ENCODE measurements at regions not wholly inside any gene's neighbourhood (a gene's known extent, or its start where the extent isn't known, plus 50 kb on each side); places are given as distances from the start of the nearest gene placed in this dataset.

DNA sequence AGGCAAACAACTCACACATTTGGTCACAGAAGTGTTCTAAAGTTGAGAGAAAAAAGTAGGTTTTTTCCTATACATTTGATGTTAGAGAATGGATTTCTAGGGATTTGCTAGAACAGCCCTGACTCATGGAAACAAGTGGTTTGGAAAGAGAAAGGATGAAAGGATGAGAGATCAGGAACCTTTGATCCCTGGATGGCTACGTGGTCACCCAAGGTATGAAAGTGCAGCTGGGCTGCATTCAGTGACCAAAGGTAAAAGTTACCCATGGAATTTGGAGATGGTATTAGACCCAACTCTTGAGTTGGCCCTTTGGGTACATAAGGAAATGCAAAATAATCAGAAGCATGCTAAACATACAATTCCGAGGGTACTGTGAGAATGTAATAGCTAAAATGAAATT lies 61.3 kb upstream of the SPIN1 start:
- no peak for DNase-seq (ENCODE audit: low read depth)

DNA sequence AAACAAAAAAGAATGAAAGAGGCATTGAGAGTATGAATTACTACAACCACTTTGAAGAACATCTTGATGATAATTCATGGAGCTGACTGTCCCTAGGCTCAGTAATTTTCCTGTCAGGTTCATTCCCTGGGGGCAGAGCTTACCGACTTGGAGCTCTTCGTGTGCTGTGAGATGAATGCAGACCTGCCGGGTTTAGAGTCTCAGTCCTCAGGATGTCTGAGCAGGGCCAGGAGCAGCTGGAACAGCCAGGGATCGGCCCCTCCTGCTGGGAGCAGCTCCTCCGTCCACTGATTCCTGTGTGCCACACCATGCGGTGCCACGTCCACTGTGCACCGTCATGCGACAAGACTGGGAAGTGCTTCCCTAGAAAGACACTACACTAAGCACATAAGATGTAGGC lies 62.2 kb upstream of the SPIN1 start:
- no peak for DNase-seq (ENCODE audit: low read depth)

DNA sequence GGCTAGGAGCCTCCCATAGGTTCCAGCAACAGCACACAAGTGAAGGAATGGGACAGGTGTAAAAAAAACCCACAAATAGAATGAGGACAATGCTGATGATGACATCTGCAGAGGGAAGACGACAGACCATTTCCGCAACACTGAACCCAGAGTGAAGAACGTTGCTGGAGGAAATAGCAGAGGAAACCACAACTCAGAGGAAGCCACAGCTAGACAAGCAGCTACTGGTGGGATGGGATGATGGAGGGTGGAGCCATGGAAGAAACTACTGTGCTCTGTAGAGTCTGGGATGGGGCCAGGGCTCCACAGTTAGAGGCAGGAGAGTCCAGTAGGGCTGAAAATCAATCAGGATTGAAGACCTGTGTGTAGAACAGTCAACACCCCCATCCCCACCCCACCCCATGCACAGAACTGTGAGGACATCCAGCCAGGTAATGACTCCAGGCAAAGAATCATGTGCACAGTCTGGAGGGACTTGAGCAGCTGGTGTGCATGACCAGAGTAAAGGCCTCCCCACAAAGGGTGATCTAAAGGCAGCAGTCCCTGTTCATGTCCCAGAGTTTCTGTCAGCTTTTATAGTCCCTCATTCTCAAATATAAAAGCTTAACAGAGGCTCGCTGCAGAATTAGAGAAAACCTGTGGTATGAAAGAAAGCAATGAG lies 65.2 kb upstream of the SPIN1 start:
- DNase-seq (ENCODE audit: low read depth) = no peak

DNA sequence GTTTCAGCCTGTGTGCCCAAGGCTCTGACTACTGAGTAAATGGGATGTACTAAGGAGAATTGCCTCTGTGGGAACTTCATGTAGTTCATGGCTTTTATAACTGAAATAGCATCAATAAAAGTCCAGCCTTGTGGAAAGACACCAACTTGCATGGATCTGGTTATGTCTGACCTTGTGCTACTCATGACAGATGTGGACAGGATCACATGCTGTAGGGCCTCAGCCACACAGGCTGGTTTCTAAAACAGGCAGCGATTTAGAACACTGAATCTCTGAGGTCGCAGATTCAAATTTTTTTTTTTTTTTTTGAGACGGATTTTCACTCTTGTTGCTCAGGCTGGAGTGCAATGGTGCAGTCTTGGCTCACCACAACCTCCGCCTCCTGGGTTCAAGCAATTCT lies 66.5 kb upstream of the SPIN1 start:
- no peak for DNase-seq (ENCODE audit: low read depth)

DNA sequence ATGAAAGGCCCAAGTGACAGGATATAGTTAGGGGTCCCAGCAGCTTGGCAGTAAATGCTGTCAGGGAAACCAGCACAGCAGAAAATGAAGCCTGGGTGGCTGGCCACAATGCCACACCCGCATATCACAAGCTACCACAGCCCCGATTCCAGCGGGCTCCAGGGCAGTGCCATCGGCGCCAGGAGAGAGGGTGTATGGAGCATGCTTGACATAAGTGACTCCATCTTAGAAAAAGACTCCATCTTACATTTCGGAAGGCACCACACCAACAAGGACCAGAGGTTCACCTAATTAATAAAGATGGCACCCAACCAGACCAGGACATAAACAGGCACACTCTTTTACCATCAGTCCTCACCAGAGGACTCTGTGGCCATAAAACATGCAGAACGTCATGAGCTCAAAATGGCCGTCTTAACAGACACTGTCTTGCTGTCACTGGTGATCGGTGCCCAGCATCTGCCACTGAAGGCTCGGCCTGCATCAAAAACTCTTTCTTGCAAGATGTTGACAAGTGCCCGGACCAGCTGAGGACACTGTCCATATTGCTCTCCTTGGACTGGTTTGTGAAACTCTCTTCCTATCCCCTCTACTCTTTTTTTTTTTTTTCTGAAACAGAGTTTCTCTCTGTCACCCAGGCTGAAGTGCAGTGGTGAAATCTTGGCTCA lies 67.4 kb upstream of the SPIN1 start:
- DNase-seq (ENCODE audit: low read depth) = no peak

DNA sequence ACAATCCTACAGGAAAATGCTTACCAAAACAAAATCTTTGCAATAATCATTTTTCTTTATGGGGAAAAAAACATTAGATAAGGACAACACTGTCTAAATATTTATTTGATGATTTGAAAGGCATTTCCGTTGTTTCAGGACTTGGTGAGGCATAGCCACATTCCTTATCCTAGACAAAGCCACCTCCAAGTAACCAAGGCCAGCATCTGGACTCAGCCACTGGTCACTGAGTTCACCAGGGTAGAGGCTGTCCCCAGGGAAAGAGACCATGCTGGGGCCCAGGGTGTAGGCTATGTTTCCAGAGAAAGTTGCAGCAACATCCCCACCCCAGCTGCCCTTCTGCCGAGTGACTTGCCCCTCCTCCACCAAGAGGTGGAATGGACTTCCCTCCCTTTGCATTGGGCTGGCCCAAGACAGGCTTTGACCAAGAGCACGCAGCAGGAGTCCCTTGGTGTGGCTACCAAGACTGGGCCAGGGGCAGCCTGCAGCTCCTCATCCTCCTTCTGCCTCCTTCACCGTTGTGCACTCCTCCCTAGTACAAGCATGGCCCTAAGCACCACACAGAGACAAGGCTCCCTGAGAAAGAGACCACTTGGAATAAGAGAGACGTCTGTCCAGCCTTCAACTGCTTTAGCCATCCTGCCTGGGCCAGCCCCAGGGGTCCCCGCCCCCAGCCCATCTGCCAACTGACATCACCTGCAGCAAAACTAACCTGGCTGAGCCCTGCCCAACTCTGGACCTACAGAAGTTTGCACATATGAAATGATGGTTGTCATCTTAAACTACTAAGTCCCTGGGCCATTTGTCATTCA lies 68.1 kb upstream of the SPIN1 start:
- DNase-seq (ENCODE audit: low read depth) = no peak

DNA sequence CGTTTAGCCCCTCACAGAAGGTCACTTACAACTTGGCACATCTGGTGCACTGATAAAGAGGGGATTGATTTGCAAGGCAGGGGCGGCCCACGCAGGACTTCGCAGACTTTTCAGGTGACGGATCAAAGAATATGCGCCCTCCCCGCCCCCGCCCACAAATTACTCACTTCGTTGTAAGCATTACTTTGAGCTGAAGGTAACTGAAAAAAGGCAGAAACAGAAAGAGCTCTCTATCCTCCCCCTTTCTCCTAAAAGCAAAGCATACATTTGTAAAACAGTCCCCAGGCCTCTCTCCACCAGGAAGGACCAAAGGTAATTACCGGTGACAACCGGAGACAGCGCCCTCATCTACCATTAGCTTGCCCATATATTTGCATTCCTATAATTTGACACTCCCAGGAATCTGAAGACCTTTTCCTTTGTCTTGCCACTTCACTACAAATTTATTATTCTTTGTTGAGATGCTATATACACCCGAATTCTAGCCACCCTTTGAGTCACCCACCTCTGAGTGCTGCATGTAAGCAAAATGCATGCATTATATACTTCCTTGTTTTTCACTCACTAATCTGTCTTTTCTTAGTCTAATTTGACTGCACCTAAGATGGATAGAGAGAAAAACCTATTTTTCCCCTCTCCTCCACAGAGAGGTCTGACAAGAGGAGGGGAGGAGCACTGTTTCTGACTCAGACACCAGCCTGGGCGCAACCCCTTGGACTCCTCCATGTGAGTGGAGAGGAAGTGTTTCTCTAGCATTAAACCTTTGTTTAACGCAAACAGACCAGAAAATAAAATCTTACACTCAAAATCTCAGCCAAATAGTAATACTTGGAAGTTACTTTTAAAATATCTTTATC lies 74.7 kb upstream of the SPIN1 start:
- DNase-seq (ENCODE audit: low read depth) = no peak

DNA sequence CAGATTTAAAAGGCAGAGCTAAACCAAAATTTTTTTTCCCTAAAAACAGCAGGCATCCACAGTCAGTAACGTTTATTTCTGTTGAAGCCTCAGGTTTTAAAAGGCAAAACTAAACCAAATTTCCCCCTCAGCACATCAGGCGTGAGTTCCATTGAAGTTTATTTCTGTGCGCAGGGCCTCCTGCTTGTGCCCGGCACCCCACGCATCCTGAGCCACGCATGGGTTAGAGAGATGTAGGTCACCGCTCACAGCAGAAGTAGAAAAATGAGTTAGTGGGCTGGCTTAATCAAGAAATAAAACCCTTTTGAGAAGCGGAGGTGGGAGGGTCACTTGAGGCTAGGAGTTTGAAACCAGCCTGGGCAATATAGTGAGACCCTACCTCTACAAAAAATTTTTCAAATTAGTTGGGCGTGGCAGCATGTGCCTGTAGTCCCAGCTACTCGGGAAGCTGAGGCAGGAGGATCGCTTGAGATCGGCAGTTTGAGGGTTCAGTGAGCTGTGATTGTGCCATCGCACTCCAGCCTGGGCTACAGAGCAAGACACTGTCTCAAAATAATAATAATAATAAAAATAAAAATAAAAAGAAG lies 75.6 kb upstream of the SPIN1 start:
- DNase-seq (ENCODE audit: low read depth) = no peak

DNA sequence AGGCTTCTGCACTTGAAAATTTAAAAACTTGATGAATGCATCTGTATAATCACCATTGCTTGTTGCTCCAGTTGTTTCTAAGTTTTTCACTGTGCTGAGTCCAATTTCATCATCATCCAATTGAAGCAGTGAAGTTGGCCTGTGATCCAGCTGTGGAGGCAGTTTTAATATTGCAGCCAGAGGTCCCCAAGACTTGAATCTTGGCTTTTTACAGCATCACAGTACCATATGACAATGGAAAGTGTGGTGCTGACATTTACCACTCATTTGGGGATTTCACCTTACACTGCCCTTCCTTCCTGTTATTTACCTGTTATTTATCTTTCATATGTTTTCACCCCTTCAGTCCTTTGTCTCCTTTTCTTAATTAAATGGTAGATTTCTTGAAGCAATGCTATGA lies 76.2 kb upstream of the SPIN1 start:
- DNase-seq (ENCODE audit: low read depth) = no peak

DNA sequence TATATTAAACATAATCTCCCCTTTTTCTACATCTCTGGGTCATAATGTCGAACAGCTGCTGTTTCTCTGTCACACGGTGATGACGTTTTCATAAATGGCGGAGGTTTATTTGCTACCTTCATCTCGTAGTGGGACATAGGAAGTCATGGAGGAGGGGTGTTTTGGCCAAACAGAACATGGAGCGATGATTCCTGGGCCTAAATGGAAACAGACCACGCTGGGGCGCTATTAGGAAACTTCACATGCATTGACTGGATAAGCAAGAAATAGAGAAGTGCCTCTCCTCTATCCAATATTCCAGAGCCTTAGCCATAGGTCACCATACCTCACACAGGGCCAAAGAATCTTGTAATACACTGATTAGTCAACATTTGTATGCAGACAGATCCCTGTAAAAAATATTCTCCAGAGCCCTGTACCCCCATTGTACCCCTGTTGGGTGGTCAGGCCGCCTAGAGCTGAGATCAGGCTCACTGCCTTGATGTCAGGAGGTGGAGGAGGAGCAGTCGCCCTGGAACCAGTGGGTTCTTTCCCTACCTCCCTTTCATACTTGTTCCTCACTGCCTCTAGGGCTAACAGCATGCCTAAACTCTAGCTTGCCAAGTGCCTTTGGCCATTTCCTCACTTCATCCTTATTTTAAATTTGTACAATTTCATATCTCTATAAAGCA lies 77.8 kb upstream of the SPIN1 start:
- DNase-seq (ENCODE audit: low read depth) = no peak

DNA sequence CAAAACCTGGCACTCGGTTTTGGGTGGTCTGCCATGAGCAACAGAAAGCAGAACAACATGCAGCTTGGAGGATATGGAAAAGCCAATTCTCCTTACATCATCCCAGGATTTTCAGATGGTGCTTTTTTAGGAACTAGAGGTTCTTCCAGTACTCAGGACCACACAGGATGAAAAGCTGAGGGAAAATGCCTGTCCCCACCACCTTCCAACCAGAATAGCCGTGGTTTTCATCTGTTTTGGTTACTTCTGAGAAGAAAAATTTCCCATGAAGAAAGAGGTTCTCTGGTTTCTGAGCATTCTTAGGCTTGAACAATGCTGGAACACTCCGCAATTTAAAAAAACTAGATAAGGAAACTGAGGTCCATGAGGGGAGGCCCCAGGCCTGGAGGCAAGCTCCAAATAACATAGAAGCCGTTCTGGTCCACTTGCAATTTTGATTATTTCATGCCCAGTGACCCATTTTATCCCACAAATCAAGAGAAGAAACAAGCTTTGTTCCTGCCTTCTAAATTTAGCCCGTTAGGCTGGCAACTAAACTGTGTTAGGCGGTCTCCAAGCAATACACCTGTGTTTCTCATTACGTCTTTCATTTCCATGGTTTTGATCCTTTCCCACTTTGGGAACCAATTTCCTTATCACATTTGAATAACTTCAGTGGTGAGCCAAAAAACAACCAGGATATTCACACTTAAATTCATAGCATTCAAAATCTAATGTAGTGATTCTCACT lies 79.2 kb upstream of the SPIN1 start:
- DNase-seq (ENCODE audit: low read depth) = no peak

DNA sequence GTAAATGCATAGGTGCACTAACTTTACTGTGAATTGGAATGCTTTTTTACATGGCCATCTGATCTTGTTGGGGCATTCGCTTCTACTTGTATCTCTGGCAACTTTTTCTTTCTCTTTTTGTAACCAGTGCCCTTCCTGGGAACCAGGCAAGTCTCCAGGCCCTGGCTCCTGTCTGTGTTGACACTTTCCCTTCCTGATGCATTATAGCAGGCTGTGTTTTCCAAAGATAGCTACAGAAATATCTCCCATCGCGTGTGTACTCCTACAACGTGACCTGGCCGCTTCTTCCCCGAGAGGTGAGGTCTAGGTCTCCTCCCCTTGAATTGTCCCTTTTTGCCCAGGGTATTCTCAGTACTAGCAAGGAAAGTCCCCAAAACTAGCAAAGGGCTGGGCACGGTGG lies 81.1 kb upstream of the SPIN1 start:
- DNase-seq (ENCODE audit: low read depth) = no peak

DNA sequence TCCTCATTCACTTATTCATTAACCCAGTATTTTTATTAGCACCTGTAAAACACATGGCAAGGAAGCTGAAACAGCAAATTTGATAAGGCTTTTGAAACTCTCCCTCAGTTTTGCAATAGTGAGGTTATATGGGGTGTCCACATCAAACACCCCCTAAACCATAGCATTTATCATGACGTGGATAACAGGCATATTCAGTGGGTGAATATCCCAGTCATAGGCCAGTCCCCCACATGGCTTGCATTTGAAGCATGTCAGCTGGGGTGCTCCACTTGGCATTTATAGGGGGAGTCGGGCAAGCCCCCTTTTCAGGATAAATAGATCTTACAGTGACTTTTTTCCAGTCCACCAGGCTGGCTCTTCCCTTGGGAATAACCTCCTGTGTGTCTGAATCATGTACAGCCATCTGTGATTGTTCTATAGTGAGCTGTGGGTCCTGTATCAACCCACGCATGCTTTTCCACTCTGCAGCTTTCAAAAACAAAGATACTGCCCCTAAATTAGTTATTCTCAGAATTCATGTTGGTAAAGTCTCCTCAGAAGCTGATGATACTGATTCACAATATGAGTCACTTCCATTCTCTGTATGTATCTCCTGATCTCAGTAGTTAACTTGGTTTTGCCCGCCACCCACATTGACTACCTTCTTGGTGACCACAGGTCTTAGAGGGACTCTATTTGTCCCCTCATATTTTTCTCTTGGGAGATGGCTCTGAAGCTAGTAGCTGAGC lies 84.4 kb upstream of the SPIN1 start:
- no peak for DNase-seq (ENCODE audit: low read depth)

DNA sequence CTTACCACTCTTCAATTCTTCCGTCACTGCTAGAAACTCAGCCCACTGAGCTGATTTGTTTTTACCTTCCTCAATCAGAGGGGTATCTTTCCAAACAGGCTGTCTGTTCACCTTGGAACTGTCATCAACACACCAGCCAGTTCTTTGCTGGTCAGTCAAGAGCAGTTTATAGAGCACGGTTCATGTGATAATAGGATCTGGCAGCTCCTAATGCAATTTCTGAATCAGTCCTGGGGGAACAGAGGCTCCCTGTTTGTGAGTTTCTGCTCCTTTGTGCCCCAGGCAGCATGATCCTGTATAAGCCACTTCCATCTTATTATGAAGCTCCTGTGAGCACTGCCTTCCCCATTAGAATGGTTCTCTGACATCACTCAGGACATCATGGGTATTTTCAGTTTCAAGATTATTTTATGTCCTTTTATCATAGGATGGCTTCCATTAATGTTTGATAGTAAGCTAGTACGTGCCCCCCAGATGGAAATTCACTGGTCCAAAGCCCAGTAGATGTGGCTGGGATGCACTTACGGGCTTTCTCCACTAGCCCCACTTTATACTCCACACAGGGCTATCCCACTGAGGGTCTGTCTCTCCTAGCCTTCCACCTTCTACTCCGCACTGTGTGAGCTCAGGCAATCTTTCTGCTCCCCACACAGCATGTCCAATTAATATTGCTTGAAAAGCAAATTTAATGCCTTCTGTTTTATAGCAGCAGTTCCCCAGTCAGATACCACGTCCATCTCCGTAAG lies 85.5 kb upstream of the SPIN1 start:
- no peak for DNase-seq (ENCODE audit: low read depth)

DNA sequence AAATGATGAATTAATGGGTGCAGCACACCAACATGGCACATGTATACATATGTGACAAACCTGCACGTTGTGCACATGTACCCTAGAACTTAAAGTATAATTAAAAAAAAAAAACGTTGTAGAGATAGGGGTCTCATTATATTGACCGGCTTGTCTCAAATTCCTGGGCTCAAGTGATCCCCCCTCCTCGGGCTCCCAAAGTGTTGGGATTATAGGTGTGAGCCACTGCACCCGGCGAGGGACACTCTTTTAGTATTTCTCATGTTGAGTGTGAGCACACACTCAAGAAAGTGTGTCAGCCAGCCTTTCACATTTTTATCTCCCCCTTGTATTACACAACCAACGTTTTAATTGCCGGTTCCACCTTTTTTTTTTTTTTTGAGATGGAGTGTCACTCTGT lies 87.7 kb upstream of the SPIN1 start:
- DNase-seq (ENCODE audit: low read depth) = no peak

DNA sequence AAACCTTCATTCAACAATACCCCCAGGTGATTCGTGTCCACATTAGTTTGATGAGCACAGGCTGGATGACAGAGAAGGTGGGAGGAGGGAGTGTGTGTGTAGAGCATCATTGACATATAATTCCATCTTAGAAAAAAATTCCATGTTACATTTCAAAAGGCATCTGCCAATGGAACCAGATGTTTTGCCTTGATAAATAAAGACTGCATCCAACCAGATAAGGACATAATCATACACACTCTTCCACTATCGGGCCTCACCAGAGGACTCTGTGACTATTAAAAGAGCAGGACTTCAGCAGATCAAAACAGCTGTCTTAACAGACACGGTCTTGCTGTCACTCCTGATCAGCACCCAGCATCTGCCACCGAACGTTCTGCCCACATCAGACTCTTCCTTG lies 96.4 kb upstream of the SPIN1 start:
- DNase-seq (ENCODE audit: low read depth) = no peak

DNA sequence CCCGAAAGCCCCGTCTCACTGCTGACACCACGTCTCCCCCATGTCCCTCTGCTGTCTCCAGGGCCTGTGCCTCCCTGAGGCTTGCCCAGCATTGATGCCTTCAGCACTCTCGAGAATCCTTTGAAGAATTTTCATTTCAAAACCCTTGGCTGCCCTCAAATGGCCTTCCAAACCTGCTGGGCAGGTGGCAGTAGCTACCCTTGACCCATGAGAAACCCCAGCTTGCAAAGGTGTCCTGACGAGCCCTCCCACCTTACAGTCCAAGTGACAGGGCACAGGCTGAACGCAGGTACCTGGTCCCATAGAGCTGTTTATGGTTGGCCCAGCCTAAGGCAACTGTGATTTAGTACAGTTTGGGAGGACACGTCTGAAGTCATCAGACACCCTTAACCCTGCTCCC lies 97.2 kb upstream of the SPIN1 start:
- no peak for DNase-seq (ENCODE audit: low read depth)

DNA sequence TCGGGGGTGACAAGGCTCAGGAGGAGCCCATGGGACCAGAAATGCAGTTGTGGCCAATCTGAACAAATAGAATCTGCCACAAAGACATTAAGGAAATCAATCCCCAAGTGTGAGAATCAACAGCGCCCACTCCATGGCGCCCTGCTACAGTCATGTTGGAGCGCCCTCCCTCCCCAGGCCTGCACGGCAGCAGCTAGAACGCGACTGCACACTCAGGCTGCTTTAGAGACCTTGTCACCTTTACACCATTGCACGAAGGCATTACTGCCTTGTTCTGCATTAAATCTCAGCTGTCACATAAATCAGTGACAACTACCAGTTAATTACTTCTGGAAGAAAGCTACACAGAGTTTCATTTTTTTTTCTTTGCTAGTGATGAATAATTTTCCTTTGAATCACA lies 98.7 kb upstream of the SPIN1 start:
- no peak for DNase-seq (ENCODE audit: low read depth)

DNA sequence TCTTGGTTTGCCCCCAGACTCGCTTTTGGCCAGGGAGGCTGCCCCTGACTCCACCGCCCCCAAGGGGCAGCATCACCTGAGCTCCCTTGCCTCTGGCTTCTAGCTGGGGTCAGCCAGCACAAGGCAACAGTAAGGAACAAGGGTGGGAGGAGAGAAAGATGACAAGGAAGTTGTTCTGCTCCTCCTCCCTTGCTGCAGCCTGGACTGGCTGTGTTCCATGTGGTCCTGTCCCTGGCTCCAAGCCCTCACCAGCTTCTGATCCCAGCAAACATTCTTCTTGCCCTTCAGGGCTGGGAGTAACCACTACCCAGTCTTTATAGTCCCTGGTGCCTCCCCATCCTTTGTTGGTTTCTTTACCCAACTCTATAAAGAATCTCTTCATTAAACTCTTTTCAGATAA lies 100.3 kb upstream of the SPIN1 start:
- no peak for DNase-seq (ENCODE audit: low read depth)

Data from fibroblast of the conjunctiva (primary cell).